Lower lobe of right lung (tissue), 2 donors: ENCODE measurements at regions not wholly inside any gene's neighbourhood (a gene's known extent, or its start where the extent isn't known, plus 50 kb on each side); places are given as distances from the start of the nearest gene placed in this dataset.

ENCODE experiments used
- ATAC-seq, 2 donors: fragments of 200-7000 bp; cut with Tn5 transposase; one replicate each; pipeline ENCODE4 v1.9.1; 2020 to 2022; ENCODE audit warnings: mild to moderate bottlenecking in 2 of 2, moderate library complexity in 2 of 2
- DNase-seq: peaks from one replicate; pipeline ENCODE4 v3.0.0-alpha.2; 2020
- H3K27ac ChIP-seq: fragments of 200-600 bp; one replicate; pipeline ENCODE4 v1.8.0; 2022
- H3K27me3 ChIP-seq: fragments of 200-600 bp; one replicate; pipeline ENCODE4 v1.8.0; 2022; ENCODE audit warnings: low read depth
- H3K36me3 ChIP-seq: fragments of 200-600 bp; one replicate; pipeline ENCODE4 v1.8.0; 2022; ENCODE audit warnings: mild to moderate bottlenecking
- H3K4me1 ChIP-seq: fragments of 200-600 bp; one replicate; pipeline ENCODE4 v1.8.0; 2022
- H3K4me3 ChIP-seq: fragments of 200-600 bp; one replicate; pipeline ENCODE4 v1.8.0; 2022; ENCODE audit warnings: mild to moderate bottlenecking
- H3K9me3 ChIP-seq: fragments of 200-600 bp; one replicate; pipeline ENCODE4 v1.8.0; 2022
- intact Hi-C: fragments of 100-400 bp; cut with DNase I; formaldehyde crosslinking; loops from one replicate; pipeline ENCODE4 v1.11.0; 2022
- TF ChIP-seq, protein P1 (sequence below): fragments of 200-600 bp; IDR thresholded peaks from one replicate; pipeline ENCODE4 v1.8.0; 2022; ENCODE audit warnings: antibody characterized with exemption, mild to moderate bottlenecking
- donor health status: DM: no; HTN: yes; CAD: no; lungs with severe emphysema.

DNA sequence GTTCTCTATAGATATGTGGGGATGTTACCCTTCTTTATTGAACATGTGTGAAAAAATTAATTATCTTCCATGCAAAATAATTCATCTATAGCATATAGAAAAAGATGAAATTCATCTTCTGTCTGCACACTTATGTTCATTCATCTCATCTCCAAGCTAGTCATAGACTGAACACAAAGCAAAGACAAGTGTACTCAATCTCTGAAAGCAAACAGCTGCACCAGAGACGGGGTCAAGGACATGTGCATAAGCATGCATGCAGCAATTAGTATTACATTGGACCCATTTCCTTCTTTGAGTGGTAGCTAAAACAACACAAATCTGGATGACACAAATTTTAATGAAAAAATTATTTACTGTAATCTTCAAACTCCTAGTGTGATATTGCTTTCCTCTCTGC, 547.0 kb upstream of the COX7C start:
- no peaks in the 10 kb centered on the region for H3K36me3 ChIP-seq

GRCh38 chr5:86074297-86074696, 543.4 kb upstream of the COX7C start:
- no peaks in the 10 kb centered on the region for H3K27me3 ChIP-seq
- H3K36me3 ChIP-seq: no peaks in the 10 kb centered on the region
- H3K4me3 ChIP-seq: no peak overlapping the region
- TF ChIP-seq, protein P1, sequence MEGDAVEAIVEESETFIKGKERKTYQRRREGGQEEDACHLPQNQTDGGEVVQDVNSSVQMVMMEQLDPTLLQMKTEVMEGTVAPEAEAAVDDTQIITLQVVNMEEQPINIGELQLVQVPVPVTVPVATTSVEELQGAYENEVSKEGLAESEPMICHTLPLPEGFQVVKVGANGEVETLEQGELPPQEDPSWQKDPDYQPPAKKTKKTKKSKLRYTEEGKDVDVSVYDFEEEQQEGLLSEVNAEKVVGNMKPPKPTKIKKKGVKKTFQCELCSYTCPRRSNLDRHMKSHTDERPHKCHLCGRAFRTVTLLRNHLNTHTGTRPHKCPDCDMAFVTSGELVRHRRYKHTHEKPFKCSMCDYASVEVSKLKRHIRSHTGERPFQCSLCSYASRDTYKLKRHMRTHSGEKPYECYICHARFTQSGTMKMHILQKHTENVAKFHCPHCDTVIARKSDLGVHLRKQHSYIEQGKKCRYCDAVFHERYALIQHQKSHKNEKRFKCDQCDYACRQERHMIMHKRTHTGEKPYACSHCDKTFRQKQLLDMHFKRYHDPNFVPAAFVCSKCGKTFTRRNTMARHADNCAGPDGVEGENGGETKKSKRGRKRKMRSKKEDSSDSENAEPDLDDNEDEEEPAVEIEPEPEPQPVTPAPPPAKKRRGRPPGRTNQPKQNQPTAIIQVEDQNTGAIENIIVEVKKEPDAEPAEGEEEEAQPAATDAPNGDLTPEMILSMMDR: no peak
- no peaks in the 10 kb centered on the region for H3K4me1 ChIP-seq
- DNase-seq (no peak), ATAC-seq (no peak)
- no peaks in the 10 kb centered on the region for H3K9me3 ChIP-seq
- intact Hi-C loops: no loop called here
- no peak overlapping the region for H3K27ac ChIP-seq

More for the DNA sequence above, 547.0 kb upstream of the COX7C start:
- Histone ChIP-seq H3K4me3 (no peak overlapping the region), H3K27ac (no peak overlapping the region), H3K27me3 (no peaks in the 10 kb centered on the region), H3K9me3 (no peaks in the 10 kb centered on the region), H3K4me1 (no peaks in the 10 kb centered on the region)
- intact Hi-C loops: no loop called here
- TF ChIP-seq, protein P1: no peak
- ATAC-seq (no peak), DNase-seq (no peak)

DNA sequence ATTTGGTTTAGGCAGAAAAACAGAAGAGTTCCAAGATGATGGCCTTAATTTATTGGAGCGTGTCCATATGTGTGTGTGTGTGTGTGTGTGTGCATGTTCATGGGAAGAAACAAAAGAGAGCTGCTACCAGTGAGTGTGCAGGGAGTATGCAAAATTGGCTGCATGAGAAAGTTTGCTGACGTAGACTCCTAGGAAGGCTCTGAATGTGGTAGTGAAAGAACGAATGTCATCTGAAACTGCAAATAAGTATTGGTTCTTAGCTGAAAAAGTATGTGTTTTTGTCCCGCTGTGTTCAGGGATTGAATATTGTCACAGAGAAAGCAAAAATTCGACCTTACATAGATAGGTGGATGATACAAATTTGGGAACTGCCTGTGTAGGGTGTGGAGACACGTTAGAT, 542.6 kb upstream of the COX7C start:
- H3K9me3 ChIP-seq: no peaks in the 10 kb centered on the region
- no peak overlapping the region for H3K27ac ChIP-seq
- no peaks in the 10 kb centered on the region for H3K27me3 ChIP-seq
- no peak for DNase-seq
- H3K4me1 ChIP-seq: no peaks in the 10 kb centered on the region
- TF ChIP-seq, protein P1: no peak
- H3K4me3 ChIP-seq: no peak overlapping the region
- no peak for ATAC-seq
- intact Hi-C loops: no loop called here
- H3K36me3 ChIP-seq: no peaks in the 10 kb centered on the region

GRCh38 chr5:86095092-86095491, 522.6 kb upstream of the COX7C start:
- Histone ChIP-seq H3K36me3 (no peaks in the 10 kb centered on the region), H3K27me3 (no peaks in the 10 kb centered on the region), H3K4me1 (no peaks in the 10 kb centered on the region), H3K27ac (no peak overlapping the region), H3K4me3 (no peak overlapping the region), H3K9me3 (no peaks in the 10 kb centered on the region)
- DNase-seq (no peak), ATAC-seq (no peak)
- intact Hi-C loops: no loop called here
- TF ChIP-seq, protein P1: no peak

GRCh38 chr5:86101966-86102365, 515.8 kb upstream of the COX7C start:
- Histone ChIP-seq H3K27me3 (no peaks in the 10 kb centered on the region), H3K27ac (no peak overlapping the region), H3K9me3 (no peaks in the 10 kb centered on the region), H3K36me3 (no peaks in the 10 kb centered on the region), H3K4me3 (no peak overlapping the region), H3K4me1 (no peaks in the 10 kb centered on the region)
- intact Hi-C loops: no loop called here
- TF ChIP-seq, protein P1: no peak
- DNase-seq (no peak), ATAC-seq (no peak)

- intact Hi-C loops: no loop called here
- no peaks in the 10 kb centered on the region for H3K4me1 ChIP-seq
- no peaks in the 10 kb centered on the region for H3K27me3 ChIP-seq
- TF ChIP-seq, protein P1: no peak
- DNase-seq (no peak), ATAC-seq (no peak)
- H3K9me3 ChIP-seq: no peaks in the 10 kb centered on the region
- H3K36me3 ChIP-seq: no peaks in the 10 kb centered on the region
- H3K27ac ChIP-seq: no peak overlapping the region
- H3K4me3 ChIP-seq: no peak overlapping the region
These were observed 508.9 kb upstream of the COX7C start for GRCh38 chr5:86108825-86109224.
